ENCODE measurements at regions not wholly inside any gene's neighbourhood (a gene's known extent, or its start where the extent isn't known, plus 50 kb on each side); places are given as distances from the start of the nearest gene placed in this dataset.
"Not testable (repeated sequence)": the region's sequence is repeated elsewhere in the genome, so short reads cannot be mapped to it uniquely, and the experiment has no call there.

DNA sequence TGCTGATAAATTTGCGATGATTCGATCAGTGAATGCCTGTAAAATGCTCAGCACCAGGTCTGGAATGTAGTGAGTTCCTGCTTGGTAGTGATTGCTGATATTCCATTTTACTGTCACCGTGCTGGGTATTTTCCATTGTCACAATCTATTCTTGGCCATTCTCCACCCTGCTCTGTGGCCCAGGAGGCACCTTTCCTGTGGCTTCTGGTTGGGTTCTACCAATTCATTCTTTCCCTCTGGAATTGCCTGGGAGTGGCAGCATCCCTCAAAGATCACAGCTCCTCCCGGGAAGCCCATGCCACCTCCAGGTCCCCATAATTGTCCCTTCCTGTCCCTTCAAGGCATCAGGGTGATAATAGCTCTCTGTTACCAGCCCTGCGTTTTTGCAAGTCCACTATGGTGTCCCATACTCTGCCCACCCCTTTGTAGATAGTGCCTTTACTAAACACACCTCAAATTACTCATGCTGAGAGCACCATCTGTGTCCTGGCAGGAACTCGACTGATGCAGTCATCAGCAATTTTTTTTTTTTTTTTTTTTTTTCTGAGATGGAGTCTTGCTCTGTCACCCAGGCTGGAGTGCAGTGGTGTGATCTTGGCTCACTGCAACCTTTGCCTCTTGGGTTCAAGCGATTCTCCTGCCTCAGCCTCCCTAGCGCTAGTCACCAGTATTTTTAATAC, 177.8 kb upstream of the PROK2 start:
- DNase-seq (no peak), ATAC-seq (no peak)

DNA sequence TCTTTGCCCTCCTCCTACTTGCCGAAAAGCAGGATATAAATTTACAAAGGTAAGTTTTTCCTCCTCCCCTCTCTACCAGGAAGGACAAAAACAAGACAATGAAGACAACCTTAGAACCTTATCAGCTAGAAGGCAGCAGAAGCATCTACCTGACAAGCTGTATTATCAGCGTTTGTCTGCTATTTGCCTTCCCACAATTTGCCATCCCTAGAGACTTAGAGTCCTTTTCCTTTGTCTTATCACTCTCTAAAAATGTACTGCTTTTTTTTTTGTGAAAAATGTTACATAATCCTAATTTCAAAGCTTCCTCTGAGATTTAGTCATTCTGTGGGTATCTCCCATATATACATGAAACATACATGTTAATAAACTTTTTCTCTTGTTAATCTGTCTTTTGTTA, 176.9 kb upstream of the PROK2 start:
- DNase-seq (no peak), ATAC-seq (no peak)

DNA sequence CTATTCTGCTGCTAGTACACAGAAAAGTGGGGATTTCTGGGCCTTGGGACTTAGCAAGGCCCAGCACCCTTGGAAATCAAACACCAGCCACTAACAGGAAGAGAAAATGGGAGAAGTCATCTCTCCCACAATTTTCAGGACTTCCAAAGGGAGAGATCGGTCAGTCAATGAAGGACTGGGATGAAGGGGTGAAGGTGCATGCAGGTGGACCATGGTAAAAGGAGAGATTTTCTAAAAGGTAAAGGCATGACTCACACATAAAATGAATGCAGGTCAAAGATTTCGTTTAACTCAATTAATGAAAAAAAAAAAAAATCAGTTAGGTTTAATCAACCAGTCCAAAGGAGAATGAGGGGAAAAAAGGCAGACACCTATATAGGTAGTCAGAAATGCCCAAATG, 176.4 kb upstream of the PROK2 start:
- DNase-seq: no peak
- ATAC-seq: no peak

- peak; percentile 38 for ATAC-seq
- no peak for DNase-seq
Measured at GRCh38 chr3:71958533-71958932, 173.6 kb upstream of the PROK2 start.

GRCh38 chr3:71956716-71957115, 171.8 kb upstream of the PROK2 start:
- DNase-seq: no peak

GRCh38 chr3:71956069-71956340, 171.1 kb upstream of the PROK2 start:
- DNase-seq (no peak), ATAC-seq (no peak)

More at GRCh38 chr3:71956716-71957115, 171.8 kb upstream of the PROK2 start:
- ATAC-seq: no peak

GRCh38 chr3:71955240-71956068, 170.5 kb upstream of the PROK2 start:
- DNase-seq: peak; percentile 40
- ATAC-seq: peak; percentile 57

DNA sequence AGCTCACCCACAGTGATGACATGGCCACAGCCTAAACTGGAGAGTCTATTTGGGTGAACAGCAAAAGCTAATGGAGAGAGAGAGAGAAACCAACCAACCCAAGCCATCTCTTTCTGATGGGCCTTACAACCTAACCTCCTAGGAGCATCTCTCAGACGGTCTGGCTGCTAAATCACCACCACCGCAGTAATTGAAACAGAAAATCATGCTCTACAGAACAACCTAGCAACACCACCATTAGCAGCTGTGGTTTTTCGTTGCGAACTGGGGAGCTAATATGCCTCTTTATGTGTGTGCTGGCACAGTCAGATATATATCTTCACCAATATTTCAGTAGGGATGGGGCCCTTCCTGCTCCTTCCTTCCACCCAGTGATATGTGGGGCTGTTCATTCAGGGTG, 166.9 kb upstream of the PROK2 start:
- ATAC-seq (no peak), DNase-seq (no peak)

GRCh38 chr3:71951361-71951760, 166.4 kb upstream of the PROK2 start:
- no peak for DNase-seq
- ATAC-seq: no peak

- ATAC-seq (no peak), DNase-seq (no peak)
Measured at GRCh38 chr3:71949442-71949841, 164.5 kb upstream of the PROK2 start.

DNA sequence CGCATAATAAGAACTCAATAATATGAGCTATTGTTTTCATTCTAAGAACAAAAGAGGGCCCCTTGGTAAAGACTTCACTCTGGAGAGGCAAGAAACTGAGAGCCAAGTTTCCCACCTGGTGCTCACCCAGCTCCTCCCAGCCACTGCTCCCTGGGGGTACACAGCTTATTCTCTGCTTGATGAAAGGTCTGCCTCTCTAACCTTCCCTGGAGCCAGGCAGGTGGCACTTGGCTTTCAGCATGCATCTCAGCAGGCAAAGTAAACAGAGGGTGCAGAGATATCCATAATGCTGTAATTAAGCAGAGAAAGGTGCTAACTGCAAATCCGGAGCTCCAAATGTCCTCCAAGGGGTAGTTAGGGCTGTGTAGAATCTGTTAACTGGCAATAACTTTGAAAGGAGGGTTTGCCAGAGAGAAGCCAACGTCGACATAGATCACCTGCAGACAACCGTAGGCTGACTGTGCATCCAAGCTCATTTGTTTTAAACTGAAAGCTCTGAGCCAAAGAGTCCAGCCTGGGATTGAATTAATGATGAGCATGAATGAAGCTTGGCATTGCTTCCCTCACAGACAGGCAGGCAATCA, 159.6 kb upstream of the PROK2 start:
- ATAC-seq: no peak
- no peak for DNase-seq

GRCh38 chr3:71942432-71943187, 157.7 kb upstream of the PROK2 start:
- DNase-seq (no peak), ATAC-seq (no peak)

GRCh38 chr3:71940486-71940885, 155.5 kb upstream of the PROK2 start:
- no peak for DNase-seq
- no peak for ATAC-seq

- DNase-seq: not testable (repeated sequence)
- ATAC-seq: peak; percentile 23
Measured at GRCh38 chr3:71938081-71938480, 153.1 kb upstream of the PROK2 start.

GRCh38 chr3:71936681-71937080, 151.7 kb upstream of the PROK2 start:
- DNase-seq (no peak), ATAC-seq (no peak)

DNA sequence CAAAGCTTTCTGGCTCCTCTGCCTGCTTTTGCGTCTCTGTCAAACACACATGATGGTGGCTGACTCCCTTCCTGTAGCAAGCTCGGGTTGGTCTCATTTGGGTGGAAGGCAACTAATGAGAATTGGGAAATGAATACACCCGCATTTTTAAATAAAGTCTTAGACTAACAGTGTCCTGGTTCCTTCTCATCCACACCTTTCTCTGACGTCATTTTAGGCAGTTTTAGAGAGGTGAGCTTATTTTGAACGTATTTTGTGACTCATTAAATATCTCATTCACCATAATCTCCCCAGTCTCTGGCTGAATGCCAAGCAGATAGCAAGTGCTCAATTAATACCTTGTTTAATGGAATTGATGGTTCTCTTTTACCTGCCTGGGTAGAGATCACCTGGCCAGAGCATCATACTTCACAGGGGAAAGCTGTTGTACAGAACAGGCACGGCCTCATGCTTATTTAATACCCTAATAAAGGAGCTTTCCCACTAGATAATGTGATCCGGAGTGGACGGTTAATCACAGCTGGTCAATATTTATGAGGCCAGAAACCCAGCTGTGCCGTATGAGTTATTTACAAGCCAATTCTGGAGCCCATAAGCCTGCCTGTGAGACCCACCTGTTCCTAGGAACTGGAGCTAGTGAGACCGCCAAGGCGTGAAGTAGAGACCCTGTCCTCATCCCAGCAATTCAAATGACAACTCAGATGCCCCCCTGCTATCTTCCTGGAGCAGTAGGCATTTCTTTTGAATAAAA, 149.7 kb upstream of the PROK2 start:
- ATAC-seq (no peak), DNase-seq (no peak)

- ATAC-seq (no peak), DNase-seq (no peak)
Measured at GRCh38 chr3:71931922-71932321, 147.0 kb upstream of the PROK2 start.

GRCh38 chr3:71930056-71930991, 145.4 kb upstream of the PROK2 start:
- ATAC-seq: peak; percentile 36
- no peak for DNase-seq

DNA sequence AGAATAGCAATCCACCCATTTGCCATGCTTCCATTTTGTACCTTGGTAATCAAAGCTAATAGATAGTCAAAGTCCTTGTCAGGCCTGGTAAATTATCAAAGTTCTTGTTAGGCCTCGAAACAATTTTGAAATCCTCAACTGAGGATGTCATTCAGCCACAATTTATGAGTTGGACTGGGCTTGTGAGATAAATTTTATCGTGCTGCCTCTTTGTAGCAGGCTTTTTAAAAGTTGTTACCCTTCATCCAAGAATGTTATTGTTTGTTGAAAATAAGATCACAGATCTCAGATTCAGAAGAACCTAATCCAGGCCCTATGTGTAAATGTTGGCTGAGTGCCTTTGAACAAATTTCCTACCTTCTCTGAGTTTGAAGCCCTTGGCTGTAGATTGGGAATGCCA, 143.3 kb upstream of the PROK2 start:
- DNase-seq: no peak
- no peak for ATAC-seq

GRCh38 chr3:71927505-71928066, 142.6 kb upstream of the PROK2 start:
- ATAC-seq: no peak
- DNase-seq: no peak

DNA sequence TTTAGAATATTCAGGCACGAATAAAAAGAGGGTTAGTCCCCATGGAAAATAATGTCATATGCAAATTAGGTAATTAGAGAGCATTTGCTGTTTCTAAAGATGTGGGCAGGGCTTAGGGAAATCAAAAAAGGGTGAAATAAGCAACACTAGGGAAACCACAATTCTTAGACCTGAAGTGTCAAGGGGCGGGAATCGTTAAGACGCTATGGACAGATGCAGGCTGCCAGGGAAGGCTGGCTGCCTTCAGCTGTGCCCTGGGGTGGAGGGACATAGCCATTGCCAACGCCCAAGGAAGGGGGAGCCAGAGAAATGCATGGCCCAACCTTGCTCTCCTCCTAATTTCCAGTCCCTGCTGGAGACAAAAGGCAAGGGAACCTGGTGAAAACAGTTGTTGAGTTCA, 141.7 kb upstream of the PROK2 start:
- DNase-seq (no peak), ATAC-seq (no peak)
